Endodermal cell (in vitro differentiated cells): ENCODE measurements at regions not wholly inside any gene's neighbourhood (a gene's known extent, or its start where the extent isn't known, plus 50 kb on each side); places are given as distances from the start of the nearest gene placed in this dataset.
"Not testable (repeated sequence)": the region's sequence is repeated elsewhere in the genome, so short reads cannot be mapped to it uniquely, and the experiment has no call there.

Experiments used
- DNase-seq: peaks from one replicate; pipeline ENCODE4 v3.0.0-alpha.2; 2017
- H3K27ac ChIP-seq: 2 replicates; pipeline ENCODE4 v1.5.1; 2013; ENCODE audit warnings: mild to moderate bottlenecking, low read depth, low read length, moderate library complexity
- H3K27me3 ChIP-seq: 2 replicates; pipeline ENCODE4 v1.6.1; 2013; ENCODE audit warnings: mild to moderate bottlenecking, low read length, moderate library complexity; ENCODE audit not compliant: insufficient read depth, control insufficient read depth, poor library complexity, severe bottlenecking
- H3K36me3 ChIP-seq: 2 replicates; pipeline ENCODE4 v1.7.0; 2013; ENCODE audit warnings: mild to moderate bottlenecking, low read length, moderate library complexity; ENCODE audit not compliant: control insufficient read depth, insufficient read depth
- H3K4me1 ChIP-seq: one replicate; pipeline ENCODE4 v1.7.0; 2013; ENCODE audit warnings: low read length; ENCODE audit not compliant: control insufficient read depth, insufficient read depth
- H3K4me3 ChIP-seq: 2 replicates; pipeline ENCODE4 v1.5.1; 2013; ENCODE audit warnings: mild to moderate bottlenecking, low read length, moderate library complexity
- H3K9ac ChIP-seq: 2 replicates; pipeline ENCODE4 v1.6.1; 2013; ENCODE audit warnings: mild to moderate bottlenecking, low read length, moderate library complexity; ENCODE audit not compliant: poor library complexity, severe bottlenecking; ENCODE audit errors: extremely low read depth
- H3K9me3 ChIP-seq: 2 replicates; pipeline ENCODE4 v1.6.1; 2013; ENCODE audit warnings: mild to moderate bottlenecking, low read length, moderate library complexity; ENCODE audit not compliant: control insufficient read depth
- H3K27ac Mint-ChIP-seq: 2 replicates; pipeline ENCODE4 v1.8.0; 2020; ENCODE audit warnings: mixed read lengths
- H3K27me3 Mint-ChIP-seq: 2 replicates; pipeline ENCODE4 v1.8.0; 2021; ENCODE audit warnings: mild to moderate bottlenecking, mixed read lengths; ENCODE audit not compliant: insufficient read depth
- H3K36me3 Mint-ChIP-seq: 2 replicates; pipeline ENCODE4 v1.8.0; 2020; ENCODE audit warnings: low read depth, mixed read lengths
- H3K4me1 Mint-ChIP-seq: 2 replicates; pipeline ENCODE4 v1.8.0; 2020; ENCODE audit warnings: mixed read lengths
- H3K4me3 Mint-ChIP-seq: 2 replicates; pipeline ENCODE4 v1.8.0; 2020; ENCODE audit warnings: mild to moderate bottlenecking, moderate library complexity, mixed read lengths
- H3K9me3 Mint-ChIP-seq: 2 replicates; pipeline ENCODE4 v1.8.0; 2020; ENCODE audit warnings: mild to moderate bottlenecking, mixed read lengths
- WGBS, 2 experiments: methylation state at CpG; one replicate each; pipeline versions ENCODE4 v1.1.5 to v1.1.7; 2013; ENCODE audit warnings: missing lambda C conversion rate in 2 of 2, mixed read lengths in 1 of 2; ENCODE audit not compliant: insufficient coverage in 1 of 2, insufficient read length in 1 of 2; 5-methylcytosine and 5-hydroxymethylcytosine counted together
- TF ChIP-seq, protein P1 (sequence below): fragments of 200-600 bp; sonication (generic); conservative IDR thresholded peaks from 2 replicates; pipeline ENCODE4 v1.5.0; 2021; ENCODE audit warnings: antibody characterized with exemption, mild to moderate bottlenecking

DNA sequence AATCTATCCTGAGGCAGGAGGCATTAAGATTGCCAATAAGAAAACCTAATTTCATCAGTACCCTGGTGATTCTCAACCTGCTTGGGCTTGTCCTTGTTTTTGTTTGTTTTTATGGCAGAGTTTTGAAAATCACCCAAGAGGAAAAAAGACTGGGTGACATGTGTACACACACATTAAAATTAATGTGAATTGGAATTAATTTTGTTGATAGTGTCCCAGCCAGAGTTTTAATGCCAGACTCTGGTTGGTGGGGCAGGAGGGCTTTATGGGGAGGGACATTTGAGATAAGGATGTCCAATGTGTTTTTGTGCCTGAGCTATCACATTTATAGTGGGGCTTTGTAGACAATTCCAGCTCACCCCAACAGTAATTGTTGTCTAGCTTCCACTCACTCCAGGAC, 184.6 kb downstream of the ID4 start:
- Mint-ChIP-seq H3K27ac (no peak overlapping the region), H3K4me3 (no peak overlapping the region), H3K27me3 (no peaks in the 10 kb centered on the region), H3K36me3 (no peaks in the 10 kb centered on the region), H3K9me3 (peaks cover 3% of the 10 kb centered on the region), H3K4me1 (no peaks in the 10 kb centered on the region)
- H3K27ac ChIP-seq: no peak overlapping the region
- H3K36me3 ChIP-seq: no peaks in the 10 kb centered on the region
- no peaks in the 10 kb centered on the region for H3K9me3 ChIP-seq
- no peak overlapping the region for H3K9ac ChIP-seq
- no peak for DNase-seq
- H3K27me3 ChIP-seq: no peaks in the 10 kb centered on the region
- no peak overlapping the region for H3K4me3 ChIP-seq
- TF ChIP-seq, protein P1, sequence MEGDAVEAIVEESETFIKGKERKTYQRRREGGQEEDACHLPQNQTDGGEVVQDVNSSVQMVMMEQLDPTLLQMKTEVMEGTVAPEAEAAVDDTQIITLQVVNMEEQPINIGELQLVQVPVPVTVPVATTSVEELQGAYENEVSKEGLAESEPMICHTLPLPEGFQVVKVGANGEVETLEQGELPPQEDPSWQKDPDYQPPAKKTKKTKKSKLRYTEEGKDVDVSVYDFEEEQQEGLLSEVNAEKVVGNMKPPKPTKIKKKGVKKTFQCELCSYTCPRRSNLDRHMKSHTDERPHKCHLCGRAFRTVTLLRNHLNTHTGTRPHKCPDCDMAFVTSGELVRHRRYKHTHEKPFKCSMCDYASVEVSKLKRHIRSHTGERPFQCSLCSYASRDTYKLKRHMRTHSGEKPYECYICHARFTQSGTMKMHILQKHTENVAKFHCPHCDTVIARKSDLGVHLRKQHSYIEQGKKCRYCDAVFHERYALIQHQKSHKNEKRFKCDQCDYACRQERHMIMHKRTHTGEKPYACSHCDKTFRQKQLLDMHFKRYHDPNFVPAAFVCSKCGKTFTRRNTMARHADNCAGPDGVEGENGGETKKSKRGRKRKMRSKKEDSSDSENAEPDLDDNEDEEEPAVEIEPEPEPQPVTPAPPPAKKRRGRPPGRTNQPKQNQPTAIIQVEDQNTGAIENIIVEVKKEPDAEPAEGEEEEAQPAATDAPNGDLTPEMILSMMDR: no peak
- no peaks in the 10 kb centered on the region for H3K4me1 ChIP-seq

DNA sequence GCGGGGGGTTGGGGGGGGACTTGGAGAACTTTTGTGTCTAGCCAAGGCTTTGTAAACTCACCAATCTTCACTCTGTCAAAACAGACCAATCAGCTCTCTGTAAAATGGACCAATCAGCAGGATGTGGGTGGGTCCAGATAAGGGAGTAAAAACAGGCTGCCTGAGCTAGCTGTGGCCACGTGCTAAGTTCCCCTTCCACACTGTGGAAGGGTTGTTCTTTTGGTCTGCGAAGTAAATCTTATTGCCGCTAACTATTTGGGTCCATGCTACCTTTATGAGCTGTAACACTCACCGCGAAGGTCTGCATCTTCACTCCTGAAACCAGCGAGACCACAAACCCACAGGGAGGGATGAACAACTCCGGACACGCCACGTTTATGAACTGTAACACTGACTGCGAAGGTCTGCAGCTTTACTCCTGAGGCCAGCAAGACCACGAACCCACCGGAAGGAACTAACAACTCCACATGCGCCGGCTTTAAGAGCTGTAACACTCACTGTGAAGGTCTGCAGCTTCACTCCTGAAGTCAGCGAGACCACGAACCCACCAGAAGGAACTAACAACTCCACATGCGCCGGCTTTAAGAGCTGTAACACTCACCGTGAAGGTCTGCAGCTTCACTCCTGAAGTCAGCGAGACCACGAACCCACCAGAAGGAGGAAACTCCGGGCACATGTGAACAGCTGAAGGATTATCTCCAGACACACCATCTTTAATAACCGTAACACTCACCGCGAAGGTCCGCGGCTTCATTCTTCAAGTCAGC, 186.6 kb downstream of the ID4 start:
- H3K27ac Mint-ChIP-seq, H3K4me3 Mint-ChIP-seq, H3K27ac ChIP-seq, H3K9ac ChIP-seq, H3K36me3 ChIP-seq, H3K4me3 ChIP-seq, H3K9me3 Mint-ChIP-seq, H3K36me3 Mint-ChIP-seq, H3K4me1 ChIP-seq, DNase-seq, H3K4me1 Mint-ChIP-seq, H3K9me3 ChIP-seq, H3K27me3 ChIP-seq, H3K27me3 Mint-ChIP-seq: not testable (repeated sequence)
- WGBS, 2 experiments: 92 to 93% methylated on average over 19 to 28 of the region's 28 CpGs

DNA sequence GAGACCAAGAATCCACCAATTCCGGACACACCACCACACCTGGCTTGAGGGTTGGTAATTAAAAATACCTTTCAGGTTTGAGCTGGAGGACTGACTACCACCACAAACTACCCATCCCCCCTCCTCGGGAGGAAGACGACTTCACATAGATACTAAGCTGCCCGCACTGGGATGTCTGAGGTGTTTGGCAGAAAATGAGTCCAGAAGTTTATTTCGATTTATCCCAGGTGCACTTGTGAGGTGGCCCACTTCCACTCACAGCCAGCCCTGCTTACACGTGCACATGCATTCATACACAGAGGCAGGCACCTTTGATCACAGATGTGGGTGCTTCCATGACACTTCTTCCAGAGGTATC, 187.1 kb downstream of the ID4 start:
- H3K4me1 Mint-ChIP-seq: no peaks in the 10 kb centered on the region
- no peak overlapping the region for H3K4me3 Mint-ChIP-seq
- H3K36me3 Mint-ChIP-seq: no peaks in the 10 kb centered on the region
- 86 to 87% methylated on average over 4 to 6 of the region's 6 CpGs for WGBS, 2 experiments
- H3K27ac Mint-ChIP-seq: no peak overlapping the region
- H3K27me3 ChIP-seq: no peaks in the 10 kb centered on the region
- no peak overlapping the region for H3K4me3 ChIP-seq
- H3K27me3 Mint-ChIP-seq: no peaks in the 10 kb centered on the region
- H3K9ac ChIP-seq: no peak overlapping the region
- no peaks in the 10 kb centered on the region for H3K36me3 ChIP-seq
- peaks cover 3% of the 10 kb centered on the region for H3K9me3 Mint-ChIP-seq
- no peaks in the 10 kb centered on the region for H3K9me3 ChIP-seq
- H3K27ac ChIP-seq: no peak overlapping the region
- DNase-seq: no peak
- H3K4me1 ChIP-seq: no peaks in the 10 kb centered on the region
- TF ChIP-seq, protein P1: no peak

DNA sequence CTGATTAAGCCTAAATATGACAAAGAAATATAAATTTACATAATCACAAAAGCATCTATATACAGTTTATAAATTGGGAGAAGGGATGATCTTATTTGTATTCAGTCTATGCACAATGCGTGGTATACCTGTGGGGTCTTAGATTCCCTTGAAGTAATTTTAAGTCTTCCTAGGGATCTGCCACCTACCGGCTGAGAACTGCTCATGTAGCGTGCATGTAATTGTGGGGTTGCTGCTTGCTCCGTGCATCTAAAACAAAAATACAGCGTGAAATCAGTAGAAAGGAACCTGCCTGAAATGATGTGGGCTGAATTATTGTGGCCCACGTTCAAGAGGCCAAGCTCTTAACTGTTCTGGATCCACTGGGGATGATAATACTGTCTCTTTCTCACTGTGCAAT, 187.3 kb downstream of the MBOAT1 start:
- TF ChIP-seq, protein P1: peak; percentile 23
- 82 to 91% methylated on average over 5 to 6 of the region's 6 CpGs for WGBS, 2 experiments
- Mint-ChIP-seq H3K9me3 (peaks cover 3% of the 10 kb centered on the region), H3K4me3 (no peak overlapping the region), H3K27me3 (no peaks in the 10 kb centered on the region), H3K36me3 (no peaks in the 10 kb centered on the region), H3K4me1 (no peaks in the 10 kb centered on the region), H3K27ac (no peak overlapping the region)
- no peaks in the 10 kb centered on the region for H3K36me3 ChIP-seq
- H3K27ac ChIP-seq: no peak overlapping the region
- no peaks in the 10 kb centered on the region for H3K4me1 ChIP-seq
- H3K4me3 ChIP-seq: no peak overlapping the region
- DNase-seq: no peak
- H3K27me3 ChIP-seq: no peaks in the 10 kb centered on the region
- no peak overlapping the region for H3K9ac ChIP-seq
- H3K9me3 ChIP-seq: no peaks in the 10 kb centered on the region
